ENCODE measurements at regions not wholly inside any gene's neighbourhood (a gene's known extent, or its start where the extent isn't known, plus 50 kb on each side); places are given as distances from the start of the nearest gene placed in this dataset.

DNA sequence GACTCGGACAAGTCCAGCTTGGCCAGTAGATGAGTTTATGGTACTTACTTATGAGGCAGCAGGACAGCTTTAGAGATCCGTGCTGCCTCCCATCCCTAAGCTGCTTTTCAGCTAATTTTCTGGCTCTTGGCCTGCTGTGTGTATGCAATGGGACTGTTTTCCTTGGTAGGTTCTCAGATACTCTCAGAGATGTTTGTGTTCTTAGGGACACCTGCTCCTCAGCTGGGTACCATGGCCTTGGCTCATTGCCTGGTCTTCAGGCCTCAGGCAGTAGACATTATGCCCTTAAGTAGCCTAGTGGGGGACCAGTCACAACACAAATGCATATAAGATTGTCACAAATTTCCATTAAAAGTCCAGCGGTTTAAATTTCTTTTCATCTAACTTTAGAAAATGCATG, 688.0 kb downstream of the PCDH7 start:
- TF ChIP-seq, protein P1, sequence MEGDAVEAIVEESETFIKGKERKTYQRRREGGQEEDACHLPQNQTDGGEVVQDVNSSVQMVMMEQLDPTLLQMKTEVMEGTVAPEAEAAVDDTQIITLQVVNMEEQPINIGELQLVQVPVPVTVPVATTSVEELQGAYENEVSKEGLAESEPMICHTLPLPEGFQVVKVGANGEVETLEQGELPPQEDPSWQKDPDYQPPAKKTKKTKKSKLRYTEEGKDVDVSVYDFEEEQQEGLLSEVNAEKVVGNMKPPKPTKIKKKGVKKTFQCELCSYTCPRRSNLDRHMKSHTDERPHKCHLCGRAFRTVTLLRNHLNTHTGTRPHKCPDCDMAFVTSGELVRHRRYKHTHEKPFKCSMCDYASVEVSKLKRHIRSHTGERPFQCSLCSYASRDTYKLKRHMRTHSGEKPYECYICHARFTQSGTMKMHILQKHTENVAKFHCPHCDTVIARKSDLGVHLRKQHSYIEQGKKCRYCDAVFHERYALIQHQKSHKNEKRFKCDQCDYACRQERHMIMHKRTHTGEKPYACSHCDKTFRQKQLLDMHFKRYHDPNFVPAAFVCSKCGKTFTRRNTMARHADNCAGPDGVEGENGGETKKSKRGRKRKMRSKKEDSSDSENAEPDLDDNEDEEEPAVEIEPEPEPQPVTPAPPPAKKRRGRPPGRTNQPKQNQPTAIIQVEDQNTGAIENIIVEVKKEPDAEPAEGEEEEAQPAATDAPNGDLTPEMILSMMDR (conservative IDR thresholded peaks at IDR 0.05; ENCODE audit: low read depth, low read length) = no peak
- no peak for TF ChIP-seq EZH2 (IDR thresholded peaks at IDR 0.05; ENCODE audit: borderline replicate concordance, low read depth, low read length, poor library complexity, severe bottlenecking)
